OCI-M1 (cell line): ENCODE measurements at regions not wholly inside any gene's neighbourhood (a gene's known extent, or its start where the extent isn't known, plus 50 kb on each side); places are given as distances from the start of the nearest gene placed in this dataset.
"Not testable (repeated sequence)": the region's sequence is repeated elsewhere in the genome, so short reads cannot be mapped to it uniquely, and the experiment has no call there.

Experiments
- DNase-seq: peaks from one replicate; lab custom pipeline; 2025; lab: John Stamatoyannopoulos, UW

- DNase-seq, result no peak
Measured at GRCh38 chr14:53742233-53742620, 214.4 kb downstream of the BMP4 start.

- no peak for DNase-seq
Measured at GRCh38 chr14:53741479-53742232, 215.0 kb downstream of the BMP4 start.

GRCh38 chr14:53740570-53740969, 216.1 kb downstream of the BMP4 start:
- DNase-seq, result no peak

GRCh38 chr14:53735916-53736315, 220.7 kb downstream of the BMP4 start:
- no peak for DNase-seq

GRCh38 chr14:53723221-53723620, 233.4 kb downstream of the BMP4 start:
- no peak for DNase-seq

GRCh38 chr14:53719536-53719935, 237.1 kb downstream of the BMP4 start:
- DNase-seq, result no peak

GRCh38 chr14:53716578-53716977, 240.0 kb downstream of the BMP4 start:
- no peak for DNase-seq

GRCh38 chr14:53715193-53715721, 241.4 kb downstream of the BMP4 start:
- DNase-seq, result no peak

- no peak for DNase-seq
Measured at GRCh38 chr14:53714495-53715192, 242.0 kb downstream of the BMP4 start.

- not testable (repeated sequence) for DNase-seq
Measured at GRCh38 chr14:53712901-53713300, 243.7 kb downstream of the BMP4 start.

GRCh38 chr14:53711205-53711604, 245.4 kb downstream of the BMP4 start:
- DNase-seq, result no peak

- DNase-seq, result no peak
Measured at GRCh38 chr14:53710615-53711014, 246.0 kb downstream of the BMP4 start.

GRCh38 chr14:53709381-53709780, 247.2 kb downstream of the BMP4 start:
- DNase-seq, result no peak

GRCh38 chr14:53703457-53703856, 253.2 kb downstream of the BMP4 start:
- no peak for DNase-seq

- DNase-seq, result no peak
Measured at GRCh38 chr14:53701108-53701875, 255.3 kb downstream of the BMP4 start.

- no peak for DNase-seq
Measured at GRCh38 chr14:53696217-53696965, 260.2 kb downstream of the BMP4 start.

- DNase-seq, result no peak
Measured at GRCh38 chr14:53695692-53696214, 260.9 kb downstream of the BMP4 start.

GRCh38 chr14:53692885-53693284, 263.7 kb downstream of the BMP4 start:
- no peak for DNase-seq

GRCh38 chr14:53692451-53692850, 264.2 kb downstream of the BMP4 start:
- DNase-seq, result no peak

- no peak for DNase-seq
Measured at GRCh38 chr14:53683229-53683628, 273.4 kb downstream of the BMP4 start.

- DNase-seq, result no peak
Measured at GRCh38 chr14:53672526-53672925, 284.1 kb downstream of the BMP4 start.

- no peak for DNase-seq
Measured at GRCh38 chr14:53670701-53671100, 285.9 kb downstream of the BMP4 start.
